ENCODE measurements at regions not wholly inside any gene's neighbourhood (a gene's known extent, or its start where the extent isn't known, plus 50 kb on each side); places are given as distances from the start of the nearest gene placed in this dataset.

- ChIA-PET POLR2A (no interaction called here), CTCF (ENCODE audit: low intra/inter-chr PET ratio) (no interaction called here)
- in situ Hi-C loops (cut with MboI), result no loop called here
- ATAC-seq (no peak), DNase-seq (ENCODE audit: extremely low read depth in 1 of 4, low spot score in 3 of 4) (no peak), FAIRE-seq (no peak)
- Histone ChIP-seq H3K9me3 (replicated peaks; ENCODE audit: control insufficient read depth, insufficient read depth, low read depth, low read length) (no peaks in the 10 kb centered on the region), H2AFZ (ENCODE audit: low read depth, low read length) (no peak overlapping the region), H3K4me3 (no peak overlapping the region), H3K9me1 (ENCODE audit: control insufficient read depth, insufficient read depth, low read length) (no peaks in the 10 kb centered on the region), H3K4me1 (replicated peaks in 1 of 2; ENCODE audit: control insufficient read depth in 2 of 2, insufficient read depth in 2 of 2, low read length in 2 of 2) (no peaks in the 10 kb centered on the region), H3K79me2 (ENCODE audit: control insufficient read depth, insufficient read depth, low read length) (no peaks in the 10 kb centered on the region), H3K36me3 (ENCODE audit: control insufficient read depth, insufficient read depth, low read length) (no peaks in the 10 kb centered on the region), H3K27ac (ENCODE audit: extremely low read depth, low read depth, low read length) (no peak overlapping the region), H3K9ac (ENCODE audit: insufficient read depth in 1 of 2, low read depth in 2 of 2, low read length in 2 of 2) (no peak overlapping the region), H3K4me2 (ENCODE audit: insufficient read depth, low read length) (no peak overlapping the region), H3K27me3 (ENCODE audit: control insufficient read depth in 2 of 2, insufficient read depth in 2 of 2, low read length in 2 of 2) (no peaks in the 10 kb centered on the region), H4K20me1 (replicated peaks; ENCODE audit: control insufficient read depth, insufficient read depth, low read length) (no peaks in the 10 kb centered on the region)
- TF ChIP-seq ESRRB (CRISPR knock-in tag; IDR thresholded peaks at IDR 0.05; ENCODE audit: borderline replicate concordance) (no peak), HDAC2 (IDR thresholded peaks at IDR 0.05) (no peak), PURB (CRISPR knock-in tag; IDR thresholded peaks at IDR 0.05; ENCODE audit: low read depth) (no peak), HMGXB4 (CRISPR knock-in tag; IDR thresholded peaks at IDR 0.05) (no peak), CAMTA2 (CRISPR knock-in tag; conservative IDR thresholded peaks at IDR 0.05) (no peak), DIDO1 (tag; IDR thresholded peaks at IDR 0.05; ENCODE audit: low read depth) (no peak), ID3 (CRISPR knock-in tag; IDR thresholded peaks at IDR 0.05) (no peak), ID3 (tag; IDR thresholded peaks at IDR 0.05) (no peak), ZBTB12 (CRISPR knock-in tag; IDR thresholded peaks at IDR 0.05) (no peak), TRIM28 (IDR thresholded peaks at IDR 0.05) (no peak), HDAC3 (IDR thresholded peaks at IDR 0.05; ENCODE audit: borderline replicate concordance, partially characterized antibody) (no peak), NFE2 (IDR thresholded peaks at IDR 0.05; ENCODE audit: low read depth) (no peak), ZNF217 (CRISPR knock-in tag; IDR thresholded peaks at IDR 0.05) (no peak), GTF2F1 (IDR thresholded peaks at IDR 0.05; ENCODE audit: low read depth, low read length) (no peak), ZKSCAN8 (CRISPR knock-in tag; IDR thresholded peaks at IDR 0.05) (no peak), STAT5B (CRISPR knock-in tag; IDR thresholded peaks at IDR 0.05) (no peak), ZNF253 (CRISPR knock-in tag; conservative IDR thresholded peaks at IDR 0.05) (no peak)
- no TSS peak for BruUV-seq (replicated peaks)
- WGBS (ENCODE audit: insufficient coverage, low coverage, missing lambda C conversion rate), result 0% methylated on average over 2 of the region's 2 CpGs
- intact Hi-C loops (cut with micrococcal nuclease), result no loop called here
These were observed 173.0 kb upstream of the FRMD4B start for GRCh38 chr3:69558912-69559311.
